ENCODE measurements at regions not wholly inside any gene's neighbourhood (a gene's known extent, or its start where the extent isn't known, plus 50 kb on each side); places are given as distances from the start of the nearest gene placed in this dataset.

GRCh38 chr21:22490049-22490448 lies 1491.8 kb downstream of the NCAM2 start:
- TF ChIP-seq NR3C1 (IDR thresholded peaks at IDR 0.05) (no peak), CTCF (IDR thresholded peaks at IDR 0.05) (no peak), RNF2 (IDR thresholded peaks at IDR 0.05; ENCODE audit: borderline replicate concordance, low read depth) (no peak), USF2 (IDR thresholded peaks at IDR 0.05) (no peak), PBX3 (IDR thresholded peaks at IDR 0.05) (no peak), HES2 (IDR thresholded peaks at IDR 0.05) (no peak), RCOR1 (IDR thresholded peaks at IDR 0.05; ENCODE audit: low read depth, low read length) (no peak), RARB (CRISPR knock-in tag; IDR thresholded peaks at IDR 0.05) (no peak), RAD21 (conservative IDR thresholded peaks at IDR 0.05 in 1 of 2, IDR thresholded peaks at IDR 0.05 in 1 of 2) (no peak), BCL3 (IDR thresholded peaks at IDR 0.05) (no peak), RFX5 (IDR thresholded peaks at IDR 0.05) (no peak), FOXS1 (CRISPR knock-in tag; IDR thresholded peaks at IDR 0.05) (no peak), CHD2 (IDR thresholded peaks at IDR 0.05; ENCODE audit: low read length, partially characterized antibody) (no peak), MAFK (IDR thresholded peaks at IDR 0.05; ENCODE audit: partially characterized antibody) (no peak), JUNB (IDR thresholded peaks at IDR 0.05) (no peak), ATOH8 (CRISPR knock-in tag; IDR thresholded peaks at IDR 0.05; ENCODE audit: low read depth) (no peak)
- POLR2A ChIA-PET = no interaction called here

GRCh38 chr21:22516230-22516629 lies 1518.0 kb downstream of the NCAM2 start:
- 4% methylated on average over 3 of the region's 3 CpGs for WGBS (ENCODE audit: missing lambda C conversion rate)
- Histone ChIP-seq H3K27ac (no peak overlapping the region), H3K9me3 (no peaks in the 10 kb centered on the region), H3K4me1 (no peaks in the 10 kb centered on the region), H3K4me2 (no peak overlapping the region), H3K4me3 (no peak overlapping the region)
- no peak for FAIRE-seq
- ChIA-PET POLR2A (no interaction called here), CTCF (no interaction called here)
- no peak for ATAC-seq
- TF ChIP-seq FOXS1 (CRISPR knock-in tag; IDR thresholded peaks at IDR 0.05) (no peak), ELK1 (IDR thresholded peaks at IDR 0.05; ENCODE audit: low read depth, low read length) (no peak), USF2 (IDR thresholded peaks at IDR 0.05) (no peak), EP300 (IDR thresholded peaks at IDR 0.05) (no peak)
- no peak for DNase-seq (ENCODE audit: low read depth in 1 of 2, low spot score in 1 of 2)

More at GRCh38 chr21:22490049-22490448, 1491.8 kb downstream of the NCAM2 start:
- ATAC-seq = no peak
- Histone ChIP-seq H3K4me3 (no peak overlapping the region), H3K4me2 (no peak overlapping the region), H3K9me3 (no peaks in the 10 kb centered on the region), H3K4me1 (no peaks in the 10 kb centered on the region), H3K27ac (no peak overlapping the region)
- 0% methylated on average over 1 of the region's 1 CpG for WGBS (ENCODE audit: missing lambda C conversion rate)
- no peak for FAIRE-seq
- CTCF ChIA-PET = no interaction called here
- DNase-seq (ENCODE audit: low read depth in 1 of 2, low spot score in 1 of 2) = no peak
